H1 (cell line): ENCODE measurements at regions not wholly inside any gene's neighbourhood (a gene's known extent, or its start where the extent isn't known, plus 50 kb on each side); places are given as distances from the start of the nearest gene placed in this dataset.

ENCODE experiments used
- CTCF ChIA-PET: fragments of 300-600 bp; sonication (Branson Sonifier 250); formaldehyde crosslinking; loops from one replicate; lab custom pipeline; 2021; ENCODE audit not compliant: partially characterized antibody; lab: Charles Lee
- POLR2A ChIA-PET: fragments of 300-600 bp; sonication (Branson Sonifier 250); formaldehyde crosslinking; loops from one replicate; lab custom pipeline; 2021; ENCODE audit warnings: inconsistent platforms; ENCODE audit not compliant: partially characterized antibody; lab: Charles Lee
- DNase-seq, 2 experiments: peaks; one replicate each; pipeline versions ENCODE4 v3.0.0 to v3.0.0-alpha.2; 2010 to 2022; ENCODE audit warnings: low spot score in 2 of 2, low read depth in 1 of 2, mixed read lengths in 1 of 2
- FAIRE-seq: peaks from 2 replicates; lab custom pipeline; 2011; peaks lifted over from hg19 to GRCh38; lab: Jason Lieb, UNC
- H2AFZ ChIP-seq: 2 replicates; pipeline ENCODE4 v1.8.1; 2012; ENCODE audit warnings: low read length, inconsistent platforms
- H2AK5ac ChIP-seq: 2 replicates; pipeline ENCODE4 v1.6.1; 2013; ENCODE audit warnings: low read depth, low read length
- H2BK120ac ChIP-seq: replicated peaks from 2 replicates; pipeline ENCODE3; 2013; ENCODE audit warnings: low read depth, low read length, inconsistent platforms
- H2BK12ac ChIP-seq: 2 replicates; pipeline ENCODE4 v1.6.1; 2013; ENCODE audit warnings: low read depth, low read length
- H2BK15ac ChIP-seq: 2 replicates; pipeline ENCODE4 v1.6.1; 2013; ENCODE audit warnings: low read length
- H2BK20ac ChIP-seq: 2 replicates; pipeline ENCODE4 v1.6.1; 2013; ENCODE audit warnings: low read length
- H2BK5ac ChIP-seq: 2 replicates; pipeline ENCODE4 v1.6.1; 2013; ENCODE audit warnings: low read depth, low read length
- H3K14ac ChIP-seq: 2 replicates; pipeline ENCODE4 v1.6.1; 2013; ENCODE audit warnings: inconsistent platforms; ENCODE audit not compliant: insufficient read length
- H3K18ac ChIP-seq: 2 replicates; pipeline ENCODE4 v1.6.1; 2013; ENCODE audit warnings: low read length; ENCODE audit errors: extremely low read depth
- H3K23ac ChIP-seq: 2 replicates; pipeline ENCODE4 v1.6.1; 2013; ENCODE audit warnings: inconsistent platforms; ENCODE audit not compliant: insufficient read length
- H3K23me2 ChIP-seq: 2 replicates; pipeline ENCODE4 v1.6.1; 2013; ENCODE audit warnings: low read depth, low read length
- H3K27ac ChIP-seq: 2 replicates; pipeline ENCODE4 v1.6.1; 2011; ENCODE audit warnings: low read depth, low read length, inconsistent platforms
- H3K27me3 ChIP-seq, 4 experiments: replicated peaks in 1 of 4; 1 replicate in 1 of 4; 2 replicates in 3 of 4; pipeline versions ENCODE4 v1.6.1 to v1.8.1; 2011 to 2013; ENCODE audit warnings: low read length in 3 of 4, mild to moderate bottlenecking in 3 of 4, inconsistent platforms in 2 of 4, mixed read lengths in 2 of 4, moderate library complexity in 1 of 4; ENCODE audit not compliant: control insufficient read depth in 3 of 4, insufficient read depth in 3 of 4; ENCODE audit errors: extremely low read depth in 1 of 4
- H3K36me3 ChIP-seq, 4 experiments: 2 replicates each; pipeline versions ENCODE4 v1.6.1 to v1.8.1; 2011 to 2013; ENCODE audit warnings: mild to moderate bottlenecking in 4 of 4, low read length in 3 of 4, moderate library complexity in 2 of 4, control low read depth in 1 of 4, inconsistent platforms in 1 of 4; ENCODE audit not compliant: insufficient read depth in 4 of 4, control insufficient read depth in 2 of 4
- H3K4ac ChIP-seq: replicated peaks from 2 replicates; pipeline ENCODE3; 2013; ENCODE audit warnings: low read length, low read depth, mixed read lengths, inconsistent platforms; ENCODE audit not compliant: insufficient read length
- H3K4me1 ChIP-seq, 4 experiments: replicated peaks in 1 of 4; 1 replicate in 1 of 4; 2 replicates in 3 of 4; pipeline versions ENCODE4 v1.6.1 to v1.8.1; 2011 to 2013; ENCODE audit warnings: low read length in 3 of 4, inconsistent platforms in 2 of 4, mixed read lengths in 1 of 4; ENCODE audit not compliant: insufficient read depth in 4 of 4, control insufficient read depth in 3 of 4
- H3K4me2 ChIP-seq, 2 experiments: 2 replicates each; pipeline versions ENCODE4 v1.6.1 to v1.8.1; 2011 to 2013; ENCODE audit warnings: low read depth in 2 of 2, low read length in 2 of 2, control low read depth in 1 of 2, inconsistent platforms in 1 of 2, mild to moderate bottlenecking in 1 of 2; ENCODE audit not compliant: insufficient read depth in 1 of 2
- H3K4me3 ChIP-seq, 4 experiments: fragments of 200-600, 300-600 bp in 1 of 4; sonication (generic), shearing (Covaris generic), sonication (Bioruptor Twin) in 1 of 4; 2 replicates each; pipeline versions ENCODE4 v1.5.1 to v1.8.1; 2011 to 2016; ENCODE audit warnings: low read length in 4 of 4, low read depth in 3 of 4, control low read depth in 2 of 4, inconsistent platforms in 2 of 4, mild to moderate bottlenecking in 2 of 4, mixed read lengths in 1 of 4, moderate library complexity in 1 of 4; ENCODE audit not compliant: insufficient read depth in 2 of 4; ENCODE audit errors: extremely low read depth in 1 of 4
- H3K56ac ChIP-seq: replicated peaks from 2 replicates; pipeline ENCODE3; 2013; ENCODE audit warnings: low read depth, mild to moderate bottlenecking, mixed read lengths, low read length, inconsistent platforms; ENCODE audit not compliant: insufficient read length
- H3K79me1 ChIP-seq: 2 replicates; pipeline ENCODE4 v1.6.1; 2013; ENCODE audit warnings: low read depth, low read length, control low read depth
- H3K79me2 ChIP-seq, 2 experiments: 2 replicates each; pipeline versions ENCODE4 v1.6.1 to v1.8.1; 2012 to 2013; ENCODE audit warnings: low read length in 2 of 2, mild to moderate bottlenecking in 2 of 2, inconsistent platforms in 1 of 2; ENCODE audit not compliant: insufficient read depth in 2 of 2, control insufficient read depth in 1 of 2
- H3K9ac ChIP-seq, 4 experiments: replicated peaks in 1 of 4; 1 replicate in 1 of 4; 2 replicates in 3 of 4; pipeline versions ENCODE4 v1.6.1 to v1.8.1; 2011 to 2013; ENCODE audit warnings: low read depth in 3 of 4, low read length in 3 of 4, control low read depth in 2 of 4, mild to moderate bottlenecking in 2 of 4, moderate library complexity in 2 of 4, inconsistent platforms in 1 of 4; ENCODE audit errors: extremely low read depth in 1 of 4
- H3K9me3 ChIP-seq, 2 experiments: 2 replicates each; pipeline versions ENCODE4 v1.6.1 to v1.8.1; 2012 to 2013; ENCODE audit warnings: mild to moderate bottlenecking in 2 of 2, moderate library complexity in 2 of 2, control low read depth in 1 of 2, inconsistent platforms in 1 of 2, low read depth in 1 of 2, low read length in 1 of 2, mixed read lengths in 1 of 2; ENCODE audit not compliant: insufficient read depth in 2 of 2
- H4K20me1 ChIP-seq, 2 experiments: replicated peaks in 1 of 2; 2 replicates each; pipeline versions ENCODE3 to v1.8.1; 2011 to 2013; ENCODE audit warnings: inconsistent platforms in 2 of 2, low read length in 2 of 2, mild to moderate bottlenecking in 1 of 2; ENCODE audit not compliant: insufficient read depth in 2 of 2, control insufficient read depth in 1 of 2
- H4K5ac ChIP-seq: 2 replicates; pipeline ENCODE4 v1.6.1; 2013; ENCODE audit warnings: low read length, low read depth, mixed read lengths, inconsistent platforms; ENCODE audit not compliant: insufficient read length
- H4K8ac ChIP-seq: 2 replicates; pipeline ENCODE4 v1.8.0; 2013; ENCODE audit warnings: mild to moderate bottlenecking, moderate library complexity, low read length, inconsistent platforms; ENCODE audit not compliant: insufficient read depth; ENCODE audit errors: extremely low read depth
- H4K91ac ChIP-seq: replicated peaks from 2 replicates; pipeline ENCODE3; 2013; ENCODE audit warnings: low read length, mixed read lengths, inconsistent platforms; ENCODE audit not compliant: insufficient read length
- ATF3 ChIP-seq: IDR thresholded peaks from 2 replicates; pipeline ENCODE4 v1.6.1; 2011; ENCODE audit warnings: low read depth, mild to moderate bottlenecking, low read length; ENCODE audit not compliant: insufficient read depth
- CEBPB ChIP-seq: IDR thresholded peaks from 2 replicates; pipeline ENCODE4 v1.6.1; 2012; ENCODE audit warnings: low read depth, low read length
- RXRA ChIP-seq: IDR thresholded peaks from 2 replicates; pipeline ENCODE4 v1.6.1; 2011; ENCODE audit warnings: low read depth, mild to moderate bottlenecking, low read length, moderate library complexity; ENCODE audit not compliant: insufficient read depth
- SRF ChIP-seq: IDR thresholded peaks from 2 replicates; pipeline ENCODE4 v1.6.1; 2011; ENCODE audit warnings: mild to moderate bottlenecking, low read depth, low read length, moderate library complexity
- WGBS, 2 experiments: shearing (Covaris generic) in 1 of 2; methylation state at CpG; one replicate each; pipeline versions ENCODE4 v1.1.6 to v1.1.7; 2013 to 2015; ENCODE audit warnings: low lambda C conversion rate in 2 of 2, mixed read lengths in 2 of 2, inconsistent platforms in 1 of 2, low coverage in 1 of 2, missing lambda C conversion rate in 1 of 2; ENCODE audit not compliant: insufficient replicate concordance in 2 of 2, insufficient coverage in 1 of 2, insufficient read length in 1 of 2; ENCODE audit errors: extremely low coverage in 1 of 2, missing lambda C conversion rate in 1 of 2; 5-methylcytosine and 5-hydroxymethylcytosine counted together

DNA sequence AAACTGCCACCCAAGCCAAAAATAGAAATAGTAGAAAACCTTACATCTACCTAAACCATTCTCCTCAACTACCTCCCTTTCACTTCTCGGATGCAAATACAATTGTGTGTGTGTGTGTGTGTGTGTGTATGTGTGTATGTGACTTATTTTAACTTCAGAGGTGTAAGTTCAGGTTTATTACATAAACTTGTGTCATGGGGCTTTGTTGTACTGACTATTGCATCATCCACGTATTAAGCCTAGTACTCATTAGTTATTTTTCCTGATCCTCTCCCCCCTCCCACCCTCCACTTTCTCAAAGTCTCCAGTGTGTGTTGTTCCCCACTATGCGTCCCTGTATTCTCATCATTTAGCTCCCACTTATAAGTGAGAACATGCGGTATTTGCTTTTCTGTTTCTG lies 592.5 kb upstream of the ATP2B1 start:
- H3K23ac ChIP-seq = no peak overlapping the region
- no peak overlapping the region for H4K91ac ChIP-seq
- H2AFZ ChIP-seq = 0 out of 2 replicates have a peak overlapping the region, but pooled peaks have one; percentile 62
- H3K79me2 ChIP-seq = no peaks in the 10 kb centered on the region
- 77% methylated on average over 4 of the region's 4 CpGs; no CpG with 5 or more reads in 1 of the 2 experiments for WGBS, 2 experiments
- no peak overlapping the region for H2BK12ac ChIP-seq
- no peaks in the 10 kb centered on the region for H3K27me3 ChIP-seq
- no peak overlapping the region for H2BK5ac ChIP-seq
- no peak for DNase-seq
- H2BK20ac ChIP-seq = no peak overlapping the region
- H3K56ac ChIP-seq = no peak overlapping the region
- ChIA-PET CTCF (no interaction called here), POLR2A (no interaction called here)
- no peak overlapping the region for H2AK5ac ChIP-seq
- H3K4me1 ChIP-seq = no peaks in the 10 kb centered on the region
- no peaks in the 10 kb centered on the region for H3K36me3 ChIP-seq
- H3K23me2 ChIP-seq = no peaks in the 10 kb centered on the region; the same call in 1 of the 2 replicates
- H4K8ac ChIP-seq = no peak overlapping the region
- no peak overlapping the region for H4K5ac ChIP-seq
- no peaks in the 10 kb centered on the region; a peak in 1 of 4 replicates for H3K9me3 ChIP-seq
- no peak overlapping the region for H3K18ac ChIP-seq
- no peaks in the 10 kb centered on the region for H4K20me1 ChIP-seq
- no peak overlapping the region for H3K4me3 ChIP-seq
- H2BK120ac ChIP-seq = no peak overlapping the region
- H3K14ac ChIP-seq = no peak overlapping the region
- H3K4ac ChIP-seq = no peak overlapping the region
- TF ChIP-seq ATF3 (no peak), CEBPB (peak; percentile 24; the same call in 1 of the 2 replicates), SRF (no peak), RXRA (no peak)
- no peak overlapping the region for H2BK15ac ChIP-seq
- no peak overlapping the region for H3K4me2 ChIP-seq
- no peak overlapping the region for H3K9ac ChIP-seq
- no peak for FAIRE-seq
- no peak overlapping the region for H3K27ac ChIP-seq
- no peaks in the 10 kb centered on the region for H3K79me1 ChIP-seq
